Panc1 (cell line): ENCODE measurements at regions not wholly inside any gene's neighbourhood (a gene's known extent, or its start where the extent isn't known, plus 50 kb on each side); places are given as distances from the start of the nearest gene placed in this dataset.

ENCODE experiments used
- POLR2AphosphoS5 ChIP-seq: IDR thresholded peaks from 2 replicates; pipeline ENCODE4 v1.6.1; 2012; ENCODE audit warnings: mild to moderate bottlenecking, low read depth, low read length, moderate library complexity
- SIN3A ChIP-seq: IDR thresholded peaks from 2 replicates; pipeline ENCODE4 v1.6.1; 2012; ENCODE audit warnings: low read depth, mild to moderate bottlenecking, low read length, moderate library complexity, borderline replicate concordance; ENCODE audit not compliant: insufficient read depth
- TF ChIP-seq, protein P1 (sequence below): fragments of 450-650 bp; IDR thresholded peaks from 2 replicates; pipeline ENCODE4 v1.5.1; 2017; ENCODE audit warnings: mild to moderate bottlenecking
- TF ChIP-seq, protein P2 (sequence below), 2 experiments: IDR thresholded peaks; 2 replicates each; pipeline ENCODE4 v1.6.1; 2011 to 2012; ENCODE audit warnings: low read depth in 2 of 2, control low read depth in 1 of 2, low read length in 1 of 2, mild to moderate bottlenecking in 1 of 2, moderate library complexity in 1 of 2; ENCODE audit not compliant: insufficient read depth in 1 of 2

DNA sequence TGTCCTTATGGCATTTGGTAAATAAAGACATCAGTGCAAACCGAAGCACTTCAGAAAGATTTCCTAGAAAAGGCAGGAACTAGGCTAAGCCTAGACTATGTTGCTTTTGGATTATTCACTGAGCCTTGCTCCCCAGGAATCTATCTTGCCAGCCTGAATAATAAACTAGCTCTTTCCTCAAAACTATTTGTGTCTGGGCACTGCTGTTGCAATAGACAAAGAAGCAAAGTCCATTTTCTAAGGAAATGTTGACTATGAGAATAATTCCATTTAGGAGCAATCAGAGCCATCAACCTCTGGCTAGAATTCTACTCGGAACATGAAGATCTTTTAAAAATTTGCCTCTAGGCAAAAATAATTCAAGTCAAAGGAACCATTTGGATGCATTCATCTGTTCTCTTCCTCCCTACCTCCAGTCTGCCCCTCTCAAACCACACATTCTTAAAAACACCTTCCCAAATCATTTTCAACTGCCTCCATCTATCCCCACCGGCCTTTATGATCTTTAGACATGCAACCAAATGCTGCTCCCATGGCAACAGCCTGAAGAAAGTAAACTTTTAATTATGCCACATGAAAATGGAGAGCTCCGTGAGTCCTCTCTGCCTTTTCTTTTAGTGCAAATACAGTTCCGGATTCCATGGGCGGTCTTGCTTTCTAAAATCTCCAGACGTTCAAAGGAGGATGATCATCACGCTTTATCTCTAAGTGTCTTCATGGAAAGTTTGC is 61.5 kb upstream of the FZD10 start:
- TF ChIP-seq, protein P1, sequence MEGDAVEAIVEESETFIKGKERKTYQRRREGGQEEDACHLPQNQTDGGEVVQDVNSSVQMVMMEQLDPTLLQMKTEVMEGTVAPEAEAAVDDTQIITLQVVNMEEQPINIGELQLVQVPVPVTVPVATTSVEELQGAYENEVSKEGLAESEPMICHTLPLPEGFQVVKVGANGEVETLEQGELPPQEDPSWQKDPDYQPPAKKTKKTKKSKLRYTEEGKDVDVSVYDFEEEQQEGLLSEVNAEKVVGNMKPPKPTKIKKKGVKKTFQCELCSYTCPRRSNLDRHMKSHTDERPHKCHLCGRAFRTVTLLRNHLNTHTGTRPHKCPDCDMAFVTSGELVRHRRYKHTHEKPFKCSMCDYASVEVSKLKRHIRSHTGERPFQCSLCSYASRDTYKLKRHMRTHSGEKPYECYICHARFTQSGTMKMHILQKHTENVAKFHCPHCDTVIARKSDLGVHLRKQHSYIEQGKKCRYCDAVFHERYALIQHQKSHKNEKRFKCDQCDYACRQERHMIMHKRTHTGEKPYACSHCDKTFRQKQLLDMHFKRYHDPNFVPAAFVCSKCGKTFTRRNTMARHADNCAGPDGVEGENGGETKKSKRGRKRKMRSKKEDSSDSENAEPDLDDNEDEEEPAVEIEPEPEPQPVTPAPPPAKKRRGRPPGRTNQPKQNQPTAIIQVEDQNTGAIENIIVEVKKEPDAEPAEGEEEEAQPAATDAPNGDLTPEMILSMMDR: no peak
- TF ChIP-seq, protein P2, sequence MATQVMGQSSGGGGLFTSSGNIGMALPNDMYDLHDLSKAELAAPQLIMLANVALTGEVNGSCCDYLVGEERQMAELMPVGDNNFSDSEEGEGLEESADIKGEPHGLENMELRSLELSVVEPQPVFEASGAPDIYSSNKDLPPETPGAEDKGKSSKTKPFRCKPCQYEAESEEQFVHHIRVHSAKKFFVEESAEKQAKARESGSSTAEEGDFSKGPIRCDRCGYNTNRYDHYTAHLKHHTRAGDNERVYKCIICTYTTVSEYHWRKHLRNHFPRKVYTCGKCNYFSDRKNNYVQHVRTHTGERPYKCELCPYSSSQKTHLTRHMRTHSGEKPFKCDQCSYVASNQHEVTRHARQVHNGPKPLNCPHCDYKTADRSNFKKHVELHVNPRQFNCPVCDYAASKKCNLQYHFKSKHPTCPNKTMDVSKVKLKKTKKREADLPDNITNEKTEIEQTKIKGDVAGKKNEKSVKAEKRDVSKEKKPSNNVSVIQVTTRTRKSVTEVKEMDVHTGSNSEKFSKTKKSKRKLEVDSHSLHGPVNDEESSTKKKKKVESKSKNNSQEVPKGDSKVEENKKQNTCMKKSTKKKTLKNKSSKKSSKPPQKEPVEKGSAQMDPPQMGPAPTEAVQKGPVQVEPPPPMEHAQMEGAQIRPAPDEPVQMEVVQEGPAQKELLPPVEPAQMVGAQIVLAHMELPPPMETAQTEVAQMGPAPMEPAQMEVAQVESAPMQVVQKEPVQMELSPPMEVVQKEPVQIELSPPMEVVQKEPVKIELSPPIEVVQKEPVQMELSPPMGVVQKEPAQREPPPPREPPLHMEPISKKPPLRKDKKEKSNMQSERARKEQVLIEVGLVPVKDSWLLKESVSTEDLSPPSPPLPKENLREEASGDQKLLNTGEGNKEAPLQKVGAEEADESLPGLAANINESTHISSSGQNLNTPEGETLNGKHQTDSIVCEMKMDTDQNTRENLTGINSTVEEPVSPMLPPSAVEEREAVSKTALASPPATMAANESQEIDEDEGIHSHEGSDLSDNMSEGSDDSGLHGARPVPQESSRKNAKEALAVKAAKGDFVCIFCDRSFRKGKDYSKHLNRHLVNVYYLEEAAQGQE (IDR thresholded peaks at IDR 0.05; ENCODE audit: insufficient read depth in 1 of 2, low read depth in 2 of 2, low read length in 1 of 2): no peak
- TF ChIP-seq SIN3A: no peak
- no peak for TF ChIP-seq POLR2AphosphoS5
